ENCODE measurements at regions not wholly inside any gene's neighbourhood (a gene's known extent, or its start where the extent isn't known, plus 50 kb on each side); places are given as distances from the start of the nearest gene placed in this dataset.

GRCh38 chr18:65435534-65435933 is 315.3 kb upstream of the CDH7 start:
- TF ChIP-seq CTCF (IDR thresholded peaks at IDR 0.05; ENCODE audit: borderline replicate concordance, extremely low read depth, low read length, poor library complexity, severe bottlenecking) = no peak
- TF ChIP-seq EZH2 (IDR thresholded peaks at IDR 0.05; ENCODE audit: borderline replicate concordance, low read depth, low read length, severe bottlenecking) = no peak

Data from DND-41 (cell line).